RWPE1 (cell line): ENCODE measurements at regions not wholly inside any gene's neighbourhood (a gene's known extent, or its start where the extent isn't known, plus 50 kb on each side); places are given as distances from the start of the nearest gene placed in this dataset.

Source experiments
- CTCF ChIA-PET: fragments of 350-600 bp; sonication (Branson Sonifier 250); formaldehyde crosslinking; extraction: SDS; loops from one replicate; lab custom pipeline; 2021; lab: Yijun Ruan, JAX
- POLR2A ChIA-PET: fragments of 400-600 bp; formaldehyde crosslinking; extraction: SDS; loops from one replicate; lab custom pipeline; 2020; ENCODE audit warnings: antibody characterized with exemption; ENCODE audit not compliant: low non-redundant PET; lab: Yijun Ruan, JAX
- DNase-seq: peaks from one replicate; pipeline ENCODE4 v3.0.0; 2012; ENCODE audit warnings: low spot score
- H3K27ac ChIP-seq: fragments of 450-650 bp; 2 replicates; pipeline ENCODE4 v1.5.1; 2017
- CTCF ChIP-seq: fragments of 450-650 bp; conservative IDR thresholded peaks from 2 replicates; pipeline ENCODE4 v1.5.1; 2017; ENCODE audit warnings: low read depth, mild to moderate bottlenecking

DNA sequence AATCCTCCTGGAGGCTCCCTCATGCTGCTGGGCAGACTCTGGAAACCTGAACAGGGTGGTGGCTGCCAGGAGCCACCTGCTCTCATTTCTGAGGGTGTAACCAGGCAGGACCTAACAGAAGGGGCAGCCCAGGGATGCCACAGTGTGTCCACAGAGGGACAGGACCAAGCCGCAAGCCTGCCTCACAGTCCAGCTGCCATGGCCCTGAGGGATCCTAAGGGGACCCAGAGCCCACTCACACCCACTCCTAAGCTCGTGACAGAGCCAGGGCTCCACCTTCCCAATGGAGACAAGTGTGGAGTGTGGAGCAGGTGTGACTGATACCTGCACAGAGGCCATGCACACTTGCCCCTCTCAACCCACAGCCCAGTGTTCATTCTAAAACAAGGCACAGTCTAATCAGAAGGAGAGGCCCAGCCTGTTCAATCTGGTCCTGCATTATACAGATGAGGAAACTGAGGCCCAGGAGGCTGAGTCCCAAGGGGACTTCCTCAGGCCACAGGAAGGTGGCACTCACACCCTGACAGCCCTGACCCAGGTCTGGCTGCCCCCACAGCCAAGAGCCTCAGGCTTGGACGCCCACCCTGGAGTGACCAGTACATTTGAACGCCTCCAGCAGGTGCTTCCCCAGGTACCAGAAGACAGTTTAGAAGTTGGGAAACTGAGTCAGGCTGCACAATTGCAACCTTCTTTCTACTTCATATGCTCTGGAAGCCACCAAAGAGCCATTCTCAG, 220.1 kb downstream of the TUBA3C start:
- ChIA-PET CTCF (no interaction called here), POLR2A (no interaction called here)
- no peak overlapping the region for H3K27ac ChIP-seq
- no peak for DNase-seq
- no peak for TF ChIP-seq CTCF

GRCh38 chr13:18960637-18961227, 220.9 kb downstream of the TUBA3C start:
- no peak for DNase-seq
- POLR2A ChIA-PET, result no interaction called here
- TF ChIP-seq CTCF, result no peak
- H3K27ac ChIP-seq, result no peak overlapping the region
- CTCF ChIA-PET, result no interaction called here

- no peak for TF ChIP-seq CTCF
- DNase-seq, result no peak
- no peak overlapping the region for H3K27ac ChIP-seq
- ChIA-PET CTCF (no interaction called here), POLR2A (no interaction called here)
Measured at GRCh38 chr13:18959996-18960395, 221.6 kb downstream of the TUBA3C start.

- no peak for DNase-seq
- POLR2A ChIA-PET, result no interaction called here
- H3K27ac ChIP-seq, result no peak overlapping the region
- CTCF ChIA-PET, result no interaction called here
- TF ChIP-seq CTCF, result no peak
Measured at GRCh38 chr13:18959229-18959628, 222.4 kb downstream of the TUBA3C start.

GRCh38 chr13:18956473-18957078, 225.0 kb downstream of the TUBA3C start:
- no peak overlapping the region for H3K27ac ChIP-seq
- DNase-seq, result no peak
- no peak for TF ChIP-seq CTCF
- CTCF ChIA-PET, result no interaction called here
- POLR2A ChIA-PET, result no interaction called here

DNA sequence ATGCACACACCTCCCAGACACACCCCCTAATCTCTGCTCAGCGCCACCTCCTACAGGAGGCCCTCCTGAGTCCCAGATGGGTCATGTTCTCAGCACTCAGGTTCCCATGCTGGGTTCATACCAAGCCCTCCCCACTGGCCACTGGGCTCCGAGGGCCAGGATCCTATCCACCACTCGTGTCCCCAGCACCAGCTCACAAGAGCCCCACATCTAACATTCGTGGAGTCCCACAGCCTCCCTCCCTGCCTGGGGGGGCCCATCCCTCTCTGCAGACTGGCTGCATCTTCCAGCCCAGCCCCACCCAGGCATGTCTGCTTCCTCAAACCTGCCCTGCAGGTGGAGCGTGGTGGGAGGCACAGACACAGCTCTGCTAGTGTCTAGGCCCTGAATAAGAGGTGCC, 227.4 kb downstream of the TUBA3C start:
- CTCF ChIA-PET, result no interaction called here
- TF ChIP-seq CTCF, result no peak
- POLR2A ChIA-PET, result no interaction called here
- no peak for DNase-seq
- no peak overlapping the region for H3K27ac ChIP-seq
